HEK293T (cell line): ENCODE measurements at regions not wholly inside any gene's neighbourhood (a gene's known extent, or its start where the extent isn't known, plus 50 kb on each side); places are given as distances from the start of the nearest gene placed in this dataset.

ENCODE experiments used
- CTCF ChIA-PET: fragments of 350-600 bp; formaldehyde crosslinking; extraction: SDS; loops from one replicate; lab custom pipeline; 2021; ENCODE audit warnings: antibody characterized with exemption, inconsistent platforms; lab: Yijun Ruan, JAX
- POLR2A ChIA-PET: fragments of 350-600 bp; formaldehyde crosslinking; extraction: SDS; loops from one replicate; lab custom pipeline; 2020; ENCODE audit warnings: antibody characterized with exemption, inconsistent platforms; lab: Yijun Ruan, JAX
- DNase-seq: peaks from one replicate; pipeline ENCODE4 v3.0.0; 2012; ENCODE audit warnings: mixed read lengths; ENCODE audit errors: extremely low spot score
- ARNT ChIP-seq: fragments of 450-650 bp; IDR thresholded peaks from 2 replicates; pipeline ENCODE4 v1.6.1; 2017; ENCODE audit warnings: mild to moderate bottlenecking
- BHLHE40 ChIP-seq: fragments of 450-650 bp; IDR thresholded peaks from 2 replicates; pipeline ENCODE4 v1.6.1; 2016; ENCODE audit warnings: mild to moderate bottlenecking, moderate library complexity, borderline replicate concordance
- CTBP1 ChIP-seq: fragments of 450-650 bp; IDR thresholded peaks from 2 replicates; pipeline ENCODE4 v1.6.1; 2016; ENCODE audit warnings: borderline replicate concordance
- ELF4 ChIP-seq: fragments of 450-650 bp; IDR thresholded peaks from 2 replicates; pipeline ENCODE4 v1.6.1; 2017; ENCODE audit warnings: antibody characterized with exemption
- FOXA1 ChIP-seq: fragments of 450-650 bp; IDR thresholded peaks from 2 replicates; pipeline ENCODE4 v1.6.1; 2016; ENCODE audit warnings: mild to moderate bottlenecking
- FOXK2 ChIP-seq: fragments of 450-650 bp; IDR thresholded peaks from 2 replicates; pipeline ENCODE4 v1.6.1; 2016; ENCODE audit warnings: mild to moderate bottlenecking
- FOXM1 ChIP-seq: fragments of 450-650 bp; IDR thresholded peaks from 2 replicates; pipeline ENCODE4 v1.6.1; 2017; ENCODE audit warnings: mild to moderate bottlenecking, borderline replicate concordance
- HDGF ChIP-seq: fragments of 450-650 bp; IDR thresholded peaks from 2 replicates; pipeline ENCODE4 v1.6.1; 2017; ENCODE audit warnings: antibody characterized with exemption, borderline replicate concordance
- L3MBTL2 ChIP-seq: fragments of 450-650 bp; conservative IDR thresholded peaks from 2 replicates; pipeline ENCODE4 v1.6.1; 2016; ENCODE audit warnings: mild to moderate bottlenecking
- LEF1 ChIP-seq: fragments of 450-650 bp; IDR thresholded peaks from 2 replicates; pipeline ENCODE4 v1.6.1; 2017; ENCODE audit warnings: mild to moderate bottlenecking, borderline replicate concordance
- NFRKB ChIP-seq: fragments of 450-650 bp; IDR thresholded peaks from 2 replicates; pipeline ENCODE4 v1.6.1; 2016; ENCODE audit warnings: mild to moderate bottlenecking, moderate library complexity
- PKNOX1 ChIP-seq: fragments of 450-650 bp; IDR thresholded peaks from 2 replicates; pipeline ENCODE4 v1.6.1; 2016
- SP1 ChIP-seq: fragments of 450-650 bp; IDR thresholded peaks from 2 replicates; pipeline ENCODE4 v1.6.1; 2017
- SUZ12 ChIP-seq: fragments of 450-650 bp; IDR thresholded peaks from 2 replicates; pipeline ENCODE4 v1.6.1; 2016; ENCODE audit warnings: mild to moderate bottlenecking
- TARDBP ChIP-seq: fragments of 450-650 bp; IDR thresholded peaks from 2 replicates; pipeline ENCODE4 v1.6.1; 2016
- ZNF384 ChIP-seq: fragments of 450-650 bp; IDR thresholded peaks from 2 replicates; pipeline ENCODE4 v1.6.1; 2016

GRCh38 chr2:6218926-6219325 lies 526.7 kb downstream of the SOX11 start:
- TF ChIP-seq HDGF (no peak), ARNT (no peak), SP1 (no peak), CTBP1 (no peak), ELF4 (no peak), TARDBP (no peak), FOXM1 (no peak), NFRKB (no peak), BHLHE40 (no peak), FOXA1 (no peak), ZNF384 (no peak), LEF1 (no peak), FOXK2 (no peak), PKNOX1 (no peak), SUZ12 (no peak), L3MBTL2 (no peak)
- no peak for DNase-seq
- ChIA-PET POLR2A (no interaction called here), CTCF (no interaction called here)

GRCh38 chr2:6219906-6220305 lies 527.7 kb downstream of the SOX11 start:
- DNase-seq, result no peak
- POLR2A ChIA-PET, result no interaction called here
- CTCF ChIA-PET, result no interaction called here
- no peak for TF ChIP-seq LEF1

- ChIA-PET POLR2A (no interaction called here), CTCF (no interaction called here)
- no peak for DNase-seq
- no peak for TF ChIP-seq FOXM1
These were observed 530.1 kb downstream of the SOX11 start for GRCh38 chr2:6222296-6222695.

GRCh38 chr2:6224267-6224666 lies 532.1 kb downstream of the SOX11 start:
- TF ChIP-seq SP1, result no peak
- TF ChIP-seq FOXA1, result no peak
- TF ChIP-seq CTBP1, result no peak
- TF ChIP-seq NFRKB, result no peak
- no peak for TF ChIP-seq FOXM1
- no peak for TF ChIP-seq HDGF
- TF ChIP-seq ZNF384, result no peak
- TF ChIP-seq ELF4, result no peak
- TF ChIP-seq LEF1, result no peak
- TF ChIP-seq L3MBTL2, result no peak
- no peak for TF ChIP-seq ARNT
- no peak for TF ChIP-seq PKNOX1
- ChIA-PET CTCF (no interaction called here), POLR2A (no interaction called here)
- no peak for DNase-seq

GRCh38 chr2:6228251-6228650 lies 536.1 kb downstream of the SOX11 start:
- CTCF ChIA-PET, result no interaction called here
- no peak for TF ChIP-seq TARDBP
- no peak for TF ChIP-seq ARNT
- TF ChIP-seq ZNF384, result no peak
- TF ChIP-seq NFRKB, result no peak
- no peak for TF ChIP-seq FOXM1
- TF ChIP-seq LEF1, result no peak
- DNase-seq, result no peak
- POLR2A ChIA-PET, result no interaction called here

- TF ChIP-seq CTBP1, result no peak
- TF ChIP-seq FOXK2, result no peak
- CTCF ChIA-PET, result no interaction called here
- POLR2A ChIA-PET, result no interaction called here
- no peak for DNase-seq
These were observed 539.0 kb downstream of the SOX11 start for GRCh38 chr2:6231166-6231565.

GRCh38 chr2:6233993-6234392 lies 541.8 kb downstream of the SOX11 start:
- CTCF ChIA-PET, result no interaction called here
- TF ChIP-seq TARDBP, result no peak
- no peak for TF ChIP-seq FOXM1
- TF ChIP-seq HDGF, result no peak
- no peak for TF ChIP-seq NFRKB
- TF ChIP-seq PKNOX1, result no peak
- no peak for TF ChIP-seq SUZ12
- POLR2A ChIA-PET, result no interaction called here
- no peak for DNase-seq

GRCh38 chr2:6234702-6235101 lies 542.5 kb downstream of the SOX11 start:
- no peak for DNase-seq
- TF ChIP-seq FOXK2 (no peak), FOXA1 (no peak), CTBP1 (no peak), HDGF (no peak), NFRKB (no peak), L3MBTL2 (no peak), PKNOX1 (no peak), SUZ12 (no peak), ZNF384 (no peak), ARNT (no peak), SP1 (no peak), FOXM1 (no peak), BHLHE40 (no peak), ELF4 (no peak), TARDBP (no peak), LEF1 (no peak)
- CTCF ChIA-PET, result no interaction called here
- POLR2A ChIA-PET, result no interaction called here
